AG04449 (cell line): ENCODE measurements at regions not wholly inside any gene's neighbourhood (a gene's known extent, or its start where the extent isn't known, plus 50 kb on each side); places are given as distances from the start of the nearest gene placed in this dataset.

Experiments
- CTCF ChIA-PET: fragments of 350-600 bp; formaldehyde crosslinking; extraction: SDS; loops from one replicate; lab custom pipeline; 2021; ENCODE audit warnings: antibody characterized with exemption; lab: Yijun Ruan, JAX
- POLR2A ChIA-PET: fragments of 400-600, 350-600 bp; formaldehyde crosslinking; extraction: SDS; loops from one replicate; lab custom pipeline; 2020; ENCODE audit warnings: antibody characterized with exemption, inconsistent platforms; lab: Yijun Ruan, JAX
- DNase-seq: peaks from one replicate; pipeline ENCODE4 v3.0.0-alpha.2; 2010; ENCODE audit warnings: low read depth, low spot score
- H3K4me3 ChIP-seq: 2 replicates; pipeline ENCODE4 v1.5.1; 2011; ENCODE audit warnings: low read depth, mild to moderate bottlenecking, control low read depth, low read length
- CTCF ChIP-seq: IDR thresholded peaks from one replicate; pipeline ENCODE4 v1.5.1; 2011; ENCODE audit warnings: mild to moderate bottlenecking, moderate library complexity, low read length, control low read depth, inconsistent platforms; ENCODE audit not compliant: insufficient read depth; ENCODE audit errors: missing control alignments

- POLR2A ChIA-PET = no interaction called here
Observed at GRCh38 chr10:78778444-78779338, 290.1 kb upstream of the ZMIZ1 start.

GRCh38 chr10:78779339-78779955 lies 289.3 kb upstream of the ZMIZ1 start:
- ChIA-PET CTCF (no interaction called here), POLR2A (no interaction called here)
- no peak for DNase-seq
- H3K4me3 ChIP-seq = no peak overlapping the region
- no peak for TF ChIP-seq CTCF

More at GRCh38 chr10:78778444-78779338, 290.1 kb upstream of the ZMIZ1 start:
- CTCF ChIA-PET = no interaction called here
- DNase-seq = no peak
- H3K4me3 ChIP-seq = no peak overlapping the region
- no peak for TF ChIP-seq CTCF

- CTCF ChIA-PET = no interaction called here
- no peak for DNase-seq
- H3K4me3 ChIP-seq = no peak overlapping the region
- TF ChIP-seq CTCF = no peak
- POLR2A ChIA-PET = no interaction called here
Observed at GRCh38 chr10:78780551-78780961, 288.2 kb upstream of the ZMIZ1 start.

DNA sequence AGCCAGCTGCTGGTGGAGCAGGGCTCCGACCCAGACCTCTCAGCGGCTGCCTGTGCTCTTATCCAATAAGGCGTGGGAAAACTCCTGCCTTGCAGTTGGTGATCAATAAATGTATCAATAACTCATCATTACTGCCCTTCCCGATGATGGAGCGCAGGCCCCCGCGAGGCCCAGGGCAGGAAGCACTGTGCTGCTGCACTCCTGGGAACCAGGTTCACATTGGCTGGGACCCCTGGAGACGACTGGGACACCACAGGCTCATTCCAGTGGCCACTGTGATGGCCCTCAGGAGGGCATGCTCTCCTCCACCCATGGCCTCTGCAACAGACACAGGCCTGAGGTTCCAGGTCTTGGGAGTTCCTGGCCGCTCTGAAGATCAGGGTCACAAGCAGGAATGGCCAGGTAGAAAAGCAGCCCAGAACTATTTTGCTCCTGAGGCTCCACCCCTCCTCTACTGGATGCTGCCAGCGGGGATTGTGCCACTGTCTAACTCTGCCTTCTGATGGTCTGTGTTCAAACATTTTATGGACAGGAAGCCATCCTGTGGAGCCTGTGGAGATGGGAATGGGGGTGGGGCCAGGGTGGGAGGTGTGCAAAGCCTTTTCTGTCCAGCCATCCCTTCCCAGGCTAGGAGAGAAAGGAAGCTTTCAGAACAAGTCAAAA lies 287.4 kb upstream of the ZMIZ1 start:
- TF ChIP-seq CTCF = no peak
- CTCF ChIA-PET = interaction anchor here (1.8 kb wide), 1 partner anchor 13 kb away, joined by 5 read pairs; no protein-coding TSS in a partner anchor
- DNase-seq = no peak
- POLR2A ChIA-PET = no interaction called here
- no peak overlapping the region for H3K4me3 ChIP-seq

GRCh38 chr10:78781991-78782390 lies 286.8 kb upstream of the ZMIZ1 start:
- DNase-seq = no peak
- H3K4me3 ChIP-seq = no peak overlapping the region
- ChIA-PET POLR2A (no interaction called here), CTCF (interaction anchor here (1.8 kb wide), 1 partner anchor 12 kb away, joined by 5 read pairs; no protein-coding TSS in a partner anchor)
- TF ChIP-seq CTCF = no peak
